Hepatocyte (in vitro differentiated cells): ENCODE measurements at regions not wholly inside any gene's neighbourhood (a gene's known extent, or its start where the extent isn't known, plus 50 kb on each side); places are given as distances from the start of the nearest gene placed in this dataset.
"Not testable (repeated sequence)": the region's sequence is repeated elsewhere in the genome, so short reads cannot be mapped to it uniquely, and the experiment has no call there.

Experiments
- DNase-seq: peaks from one replicate; pipeline ENCODE4 v3.0.0-alpha.2; 2016; ENCODE audit warnings: low spot score
- H2AFZ ChIP-seq: fragments of 200-600 bp; sonication (generic); 2 replicates; pipeline ENCODE4 v1.6.0; 2016; ENCODE audit warnings: antibody characterized with exemption, mild to moderate bottlenecking
- H3K27ac ChIP-seq: fragments of 200-600 bp; sonication (generic); 2 replicates; pipeline ENCODE4 v1.5.1; 2016; ENCODE audit warnings: mild to moderate bottlenecking
- H3K27me3 ChIP-seq: fragments of 200-600 bp; sonication (generic); 2 replicates; pipeline ENCODE4 v1.6.1; 2016
- H3K36me3 ChIP-seq: fragments of 200-600 bp; sonication (generic); replicated peaks from 2 replicates; pipeline ENCODE4 v1.5.1; 2016; ENCODE audit warnings: low read depth; ENCODE audit not compliant: insufficient read depth
- H3K4me1 ChIP-seq: fragments of 200-600 bp; sonication (generic); 2 replicates; pipeline ENCODE4 v1.5.1; 2016; ENCODE audit warnings: mild to moderate bottlenecking, moderate library complexity; ENCODE audit not compliant: insufficient read depth
- H3K4me2 ChIP-seq: fragments of 200-600 bp; sonication (generic); 2 replicates; pipeline ENCODE4 v1.6.0; 2016
- H3K4me3 ChIP-seq: fragments of 200-600 bp; sonication (generic); 2 replicates; pipeline ENCODE4 v1.5.1; 2016; ENCODE audit warnings: mild to moderate bottlenecking
- H3K79me2 ChIP-seq: fragments of 200-600 bp; sonication (generic); 2 replicates; pipeline ENCODE4 v1.6.0; 2017; ENCODE audit warnings: mild to moderate bottlenecking
- H3K9me2 ChIP-seq: fragments of 200-600 bp; sonication (generic); replicated peaks from 2 replicates; pipeline ENCODE4 v1.6.0; 2017; ENCODE audit warnings: mild to moderate bottlenecking; ENCODE audit not compliant: insufficient read depth
- H3K9me3 ChIP-seq: fragments of 200-600 bp; sonication (generic); 2 replicates; pipeline ENCODE4 v1.5.1; 2016; ENCODE audit warnings: low read depth, mild to moderate bottlenecking
- H4K20me1 ChIP-seq: fragments of 200-600 bp; sonication (generic); 2 replicates; pipeline ENCODE4 v1.6.0; 2016; ENCODE audit warnings: mild to moderate bottlenecking; ENCODE audit not compliant: insufficient read depth, poor library complexity, severe bottlenecking
- WGBS: methylation state at CpG from one replicate; pipeline ENCODE4 v1.1.6; 2016; ENCODE audit warnings: low lambda C conversion rate; ENCODE audit errors: missing lambda C conversion rate; 5-methylcytosine and 5-hydroxymethylcytosine counted together

GRCh38 chr4:9072521-9073220 lies 97.5 kb upstream of the FAM90A26 start:
- not testable (repeated sequence) for H3K9me2 ChIP-seq, H3K36me3 ChIP-seq, H3K4me3 ChIP-seq, H3K27ac ChIP-seq, H3K27me3 ChIP-seq, H3K4me2 ChIP-seq, H3K79me2 ChIP-seq, H3K9me3 ChIP-seq, H2AFZ ChIP-seq, H4K20me1 ChIP-seq, H3K4me1 ChIP-seq
- DNase-seq: peak; percentile 6
- WGBS: 63% methylated on average over 14 of the region's 14 CpGs

GRCh38 chr4:9067923-9068322 lies 102.3 kb upstream of the FAM90A26 start:
- not testable (repeated sequence) for H3K4me1 ChIP-seq, H3K9me3 ChIP-seq, H3K27ac ChIP-seq, H3K36me3 ChIP-seq, H3K27me3 ChIP-seq, DNase-seq, H3K4me3 ChIP-seq, H3K4me2 ChIP-seq, H3K9me2 ChIP-seq, H4K20me1 ChIP-seq, H3K79me2 ChIP-seq, H2AFZ ChIP-seq
- WGBS: 80% methylated on average over 2 of the region's 2 CpGs

- H2AFZ ChIP-seq, H3K27me3 ChIP-seq, H3K79me2 ChIP-seq, DNase-seq, H3K4me2 ChIP-seq, H3K27ac ChIP-seq, H3K4me1 ChIP-seq, H3K36me3 ChIP-seq, H3K9me3 ChIP-seq, H3K9me2 ChIP-seq, H3K4me3 ChIP-seq, H4K20me1 ChIP-seq: not testable (repeated sequence)
- 89% methylated on average over 5 of the region's 5 CpGs for WGBS
Measured at GRCh38 chr4:9063612-9064011, 106.6 kb upstream of the FAM90A26 start.

GRCh38 chr4:9024866-9025265 lies 145.3 kb upstream of the FAM90A26 start:
- H3K9me3 ChIP-seq, H3K27ac ChIP-seq, H3K4me3 ChIP-seq, H3K79me2 ChIP-seq, H4K20me1 ChIP-seq, H3K36me3 ChIP-seq, H3K4me2 ChIP-seq, H3K4me1 ChIP-seq, DNase-seq, H3K9me2 ChIP-seq, H2AFZ ChIP-seq, H3K27me3 ChIP-seq: not testable (repeated sequence)
- WGBS: 37% methylated on average over 3 of the region's 3 CpGs

- not testable (repeated sequence) for H2AFZ ChIP-seq, H3K9me3 ChIP-seq, DNase-seq, H4K20me1 ChIP-seq, H3K4me1 ChIP-seq, H3K36me3 ChIP-seq, H3K27ac ChIP-seq, H3K4me2 ChIP-seq, H3K4me3 ChIP-seq, H3K79me2 ChIP-seq, H3K27me3 ChIP-seq, H3K9me2 ChIP-seq
- 90% methylated on average over 4 of the region's 4 CpGs for WGBS
Measured at GRCh38 chr4:9009792-9010191, 138.2 kb upstream of the HMX1 start.

- H4K20me1 ChIP-seq, H3K27me3 ChIP-seq, H3K9me2 ChIP-seq, H3K4me1 ChIP-seq, H2AFZ ChIP-seq, H3K36me3 ChIP-seq, H3K4me2 ChIP-seq, H3K27ac ChIP-seq, H3K4me3 ChIP-seq, H3K9me3 ChIP-seq, H3K79me2 ChIP-seq, DNase-seq: not testable (repeated sequence)
- 86% methylated on average over 4 of the region's 4 CpGs for WGBS
Measured at GRCh38 chr4:9008407-9008806, 136.8 kb upstream of the HMX1 start.

GRCh38 chr4:9001153-9001552 lies 129.5 kb upstream of the HMX1 start:
- not testable (repeated sequence) for H3K79me2 ChIP-seq, H2AFZ ChIP-seq, H3K36me3 ChIP-seq, H3K27me3 ChIP-seq, H3K9me3 ChIP-seq, H3K4me1 ChIP-seq, DNase-seq, H3K9me2 ChIP-seq, H3K4me3 ChIP-seq, H4K20me1 ChIP-seq, H3K27ac ChIP-seq
- peak overlapping the region; percentile 85 for H3K4me2 ChIP-seq
- WGBS: 61% methylated on average over 13 of the region's 28 CpGs
